ENCODE measurements at regions not wholly inside any gene's neighbourhood (a gene's known extent, or its start where the extent isn't known, plus 50 kb on each side); places are given as distances from the start of the nearest gene placed in this dataset.

- no peak overlapping the region for H2AFZ ChIP-seq
- WGBS (ENCODE audit: low lambda C conversion rate, missing lambda C conversion rate), result 90% methylated on average over 4 of the region's 4 CpGs
- DNase-seq (ENCODE audit: low spot score), result no peak
- no peaks in the 10 kb centered on the region for H3K79me2 ChIP-seq
- no peak overlapping the region for H3K4me2 ChIP-seq
- no peak for TF ChIP-seq EZH2phosphoT487 (IDR thresholded peaks at IDR 0.05; ENCODE audit: low read depth, severe bottlenecking, unreplicated experiment)
- no peak for TF ChIP-seq CTCF (IDR thresholded peaks at IDR 0.05; ENCODE audit: poor library complexity)
- TF ChIP-seq EZH2 (IDR thresholded peaks at IDR 0.05; ENCODE audit: borderline replicate concordance), result no peak
- no peaks in the 10 kb centered on the region for H3K27me3 ChIP-seq
- H3K4me1 ChIP-seq (ENCODE audit: insufficient read depth), result no peaks in the 10 kb centered on the region
- H3K9me3 ChIP-seq (ENCODE audit: low read depth), result no peaks in the 10 kb centered on the region
- no peaks in the 10 kb centered on the region for H3K36me3 ChIP-seq (replicated peaks; ENCODE audit: insufficient read depth, low read depth)
- no peaks in the 10 kb centered on the region for H3K9me2 ChIP-seq (replicated peaks; ENCODE audit: insufficient read depth)
- no peak overlapping the region for H3K4me3 ChIP-seq
- H4K20me1 ChIP-seq (ENCODE audit: insufficient read depth, poor library complexity, severe bottlenecking), result no peaks in the 10 kb centered on the region
- no peak overlapping the region for H3K27ac ChIP-seq
Observed at GRCh38 chr5:167351316-167351715, 940.1 kb upstream of the WWC1 start.

- Histone ChIP-seq H3K4me3 (no peak overlapping the region), H3K27ac (no peak overlapping the region)
- 29% methylated on average over 10 of the region's 10 CpGs for WGBS (ENCODE audit: low lambda C conversion rate, missing lambda C conversion rate)
Observed at GRCh38 chr5:167352801-167353200, 938.6 kb upstream of the WWC1 start.

GRCh38 chr5:167355346-167355745, 936.1 kb upstream of the WWC1 start:
- 61% methylated on average over 5 of the region's 5 CpGs for WGBS (ENCODE audit: low lambda C conversion rate, missing lambda C conversion rate)
- Histone ChIP-seq H3K79me2 (no peaks in the 10 kb centered on the region), H3K4me1 (ENCODE audit: insufficient read depth) (no peaks in the 10 kb centered on the region), H3K9me2 (replicated peaks; ENCODE audit: insufficient read depth) (no peaks in the 10 kb centered on the region), H3K27ac (no peak overlapping the region), H2AFZ (no peak overlapping the region), H4K20me1 (ENCODE audit: insufficient read depth, poor library complexity, severe bottlenecking) (no peaks in the 10 kb centered on the region), H3K4me3 (no peak overlapping the region), H3K4me2 (no peak overlapping the region), H3K9me3 (ENCODE audit: low read depth) (no peaks in the 10 kb centered on the region), H3K36me3 (replicated peaks; ENCODE audit: insufficient read depth, low read depth) (no peaks in the 10 kb centered on the region), H3K27me3 (no peaks in the 10 kb centered on the region)
- TF ChIP-seq EZH2 (IDR thresholded peaks at IDR 0.05; ENCODE audit: borderline replicate concordance), result no peak
- no peak for TF ChIP-seq CTCF (IDR thresholded peaks at IDR 0.05; ENCODE audit: poor library complexity)
- TF ChIP-seq EZH2phosphoT487 (IDR thresholded peaks at IDR 0.05; ENCODE audit: low read depth, severe bottlenecking, unreplicated experiment), result no peak
- DNase-seq (ENCODE audit: low spot score), result no peak

More at GRCh38 chr5:167352801-167353200, 938.6 kb upstream of the WWC1 start:
- H3K79me2 ChIP-seq, result no peaks in the 10 kb centered on the region
- H3K4me2 ChIP-seq, result peak overlapping the region; percentile 36
- H3K9me2 ChIP-seq (replicated peaks; ENCODE audit: insufficient read depth), result no peaks in the 10 kb centered on the region
- H3K9me3 ChIP-seq (ENCODE audit: low read depth), result no peaks in the 10 kb centered on the region
- no peaks in the 10 kb centered on the region for H3K36me3 ChIP-seq (replicated peaks; ENCODE audit: insufficient read depth, low read depth)
- no peaks in the 10 kb centered on the region for H3K27me3 ChIP-seq
- no peak for DNase-seq (ENCODE audit: low spot score)
- no peaks in the 10 kb centered on the region for H3K4me1 ChIP-seq (ENCODE audit: insufficient read depth)
- no peak overlapping the region for H2AFZ ChIP-seq
- TF ChIP-seq CTCF (IDR thresholded peaks at IDR 0.05; ENCODE audit: poor library complexity) (no peak), EZH2phosphoT487 (IDR thresholded peaks at IDR 0.05; ENCODE audit: low read depth, severe bottlenecking, unreplicated experiment) (no peak)
- no peaks in the 10 kb centered on the region for H4K20me1 ChIP-seq (ENCODE audit: insufficient read depth, poor library complexity, severe bottlenecking)

GRCh38 chr5:167356374-167356773, 935.1 kb upstream of the WWC1 start:
- H3K79me2 ChIP-seq, result no peaks in the 10 kb centered on the region
- no peaks in the 10 kb centered on the region for H3K4me1 ChIP-seq (ENCODE audit: insufficient read depth)
- no peak overlapping the region for H3K4me2 ChIP-seq
- no peak overlapping the region for H2AFZ ChIP-seq
- no peak overlapping the region for H3K27ac ChIP-seq
- 93% methylated on average over 1 of the region's 1 CpG for WGBS (ENCODE audit: low lambda C conversion rate, missing lambda C conversion rate)
- no peaks in the 10 kb centered on the region for H3K27me3 ChIP-seq
- no peaks in the 10 kb centered on the region for H3K9me2 ChIP-seq (replicated peaks; ENCODE audit: insufficient read depth)
- H3K9me3 ChIP-seq (ENCODE audit: low read depth), result no peaks in the 10 kb centered on the region
- no peaks in the 10 kb centered on the region for H4K20me1 ChIP-seq (ENCODE audit: insufficient read depth, poor library complexity, severe bottlenecking)
- no peaks in the 10 kb centered on the region for H3K36me3 ChIP-seq (replicated peaks; ENCODE audit: insufficient read depth, low read depth)
- H3K4me3 ChIP-seq, result no peak overlapping the region
- no peak for DNase-seq (ENCODE audit: low spot score)
- TF ChIP-seq CTCF (IDR thresholded peaks at IDR 0.05; ENCODE audit: poor library complexity), result no peak
- TF ChIP-seq EZH2 (IDR thresholded peaks at IDR 0.05; ENCODE audit: borderline replicate concordance), result no peak
- TF ChIP-seq EZH2phosphoT487 (IDR thresholded peaks at IDR 0.05; ENCODE audit: low read depth, severe bottlenecking, unreplicated experiment), result no peak

All from hepatocyte (in vitro differentiated cells).